ENCODE measurements at regions not wholly inside any gene's neighbourhood (a gene's known extent, or its start where the extent isn't known, plus 50 kb on each side); places are given as distances from the start of the nearest gene placed in this dataset.

DNA sequence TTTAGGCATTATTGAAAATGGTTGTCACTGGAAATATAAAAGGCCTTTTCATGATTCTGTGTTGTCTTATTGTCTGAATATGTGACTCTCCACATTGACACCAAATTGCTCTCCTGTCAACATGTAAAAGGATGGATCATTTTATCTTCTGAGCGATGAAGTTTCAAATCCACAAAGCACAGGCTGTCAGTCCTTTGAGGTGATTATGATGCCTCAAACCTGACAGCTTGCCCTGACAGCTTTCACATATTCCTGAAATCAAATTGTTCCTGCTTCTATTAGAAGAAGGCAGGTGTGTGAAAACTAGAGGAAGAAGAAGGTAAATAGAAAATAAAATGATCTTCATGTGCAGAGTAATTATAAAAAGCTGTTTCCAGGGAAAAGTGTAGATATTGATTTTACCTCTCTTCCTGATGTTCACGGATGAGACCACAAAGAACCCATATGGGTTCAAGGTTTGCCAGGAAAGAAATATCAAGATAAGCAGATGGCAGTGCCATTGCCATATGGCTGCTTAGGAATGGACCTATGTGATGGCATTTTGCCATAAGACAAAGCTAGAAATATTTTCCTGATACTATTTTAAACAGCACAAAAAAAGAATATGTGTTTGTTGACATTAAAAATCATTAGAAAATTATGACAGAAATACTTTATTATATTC, 1006.3 kb upstream of the AGA start:
- DNase-seq, result no peak

GRCh38 chr4:178450614-178451013, 1008.4 kb upstream of the AGA start:
- DNase-seq, result no peak

GRCh38 chr4:178453057-178453456, 1010.8 kb upstream of the AGA start:
- DNase-seq, result no peak

DNA sequence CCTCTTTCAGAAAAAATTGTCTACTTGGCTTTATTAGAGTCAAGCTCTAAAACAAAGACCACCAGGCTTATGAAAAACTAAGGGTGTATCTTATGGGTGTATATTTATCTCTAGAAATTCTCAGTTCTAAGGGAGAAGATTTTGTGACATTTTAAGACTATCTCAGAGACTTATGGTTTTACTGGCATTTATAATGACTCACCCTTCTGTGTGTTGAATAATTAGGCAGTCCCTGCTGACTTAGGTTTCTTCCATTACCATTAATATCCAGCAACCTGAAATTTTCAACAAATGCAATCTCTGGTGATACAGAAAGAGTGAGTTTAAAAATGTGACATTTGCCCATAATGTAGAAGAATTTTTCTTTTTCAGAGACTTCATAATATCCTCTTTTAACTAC, 1015.0 kb upstream of the AGA start:
- no peak for DNase-seq

DNA sequence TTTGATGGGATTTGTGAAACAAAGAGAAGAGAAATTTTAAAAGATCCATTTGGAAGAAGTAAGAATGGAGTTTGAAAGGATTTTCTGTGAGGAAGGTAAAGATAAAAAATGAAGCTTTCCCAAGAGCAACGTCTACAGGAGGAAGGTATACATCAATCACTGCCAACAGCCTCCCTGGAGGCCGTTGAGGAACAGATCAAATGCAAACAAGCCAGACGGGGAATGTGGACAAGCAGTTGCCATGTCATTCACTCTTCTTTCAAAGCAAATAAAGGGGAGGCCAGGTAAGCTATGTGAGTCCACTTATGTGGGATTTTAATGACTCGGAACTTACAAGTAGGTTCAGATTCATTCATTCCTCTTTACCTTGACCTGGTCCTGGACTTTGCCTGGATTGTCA, 1020.5 kb upstream of the AGA start:
- DNase-seq, result no peak

- no peak for DNase-seq
These were observed 1021.5 kb upstream of the AGA start for GRCh38 chr4:178463747-178464146.

DNA sequence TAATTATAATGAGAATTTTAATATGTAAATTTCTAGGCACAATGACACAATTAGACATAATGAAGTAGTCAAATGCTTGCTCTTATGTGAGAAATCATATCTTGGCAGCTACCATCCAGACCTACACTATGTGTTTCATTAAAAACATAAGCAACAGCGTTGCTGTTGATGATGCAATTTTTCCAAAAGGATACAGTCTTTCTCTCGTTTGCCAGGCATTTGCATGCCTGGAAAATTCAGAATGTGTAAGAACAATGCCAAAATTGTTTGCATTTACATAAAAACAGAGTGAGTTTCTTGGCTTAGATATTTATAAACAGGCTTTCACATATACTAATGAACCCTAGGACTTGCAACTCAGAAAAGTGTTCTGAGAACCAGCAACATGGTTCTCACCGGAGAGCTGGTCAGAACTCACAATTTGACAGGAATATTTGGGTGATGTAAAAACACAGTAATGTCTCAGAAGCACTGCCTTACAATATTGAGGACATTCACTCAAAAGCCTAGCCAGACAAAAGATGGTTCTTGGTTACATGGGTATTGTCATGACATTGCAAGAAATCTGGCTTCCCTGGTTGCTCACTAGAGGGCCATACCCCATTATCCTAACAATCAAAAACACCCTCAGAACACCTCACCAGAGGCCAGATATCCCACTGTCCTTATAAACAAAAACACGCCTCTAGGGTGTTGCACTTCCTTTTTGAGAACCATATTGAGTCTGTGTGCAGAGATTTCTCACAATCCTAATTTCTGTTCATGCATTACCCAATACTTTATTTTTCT, 1029.0 kb upstream of the AGA start:
- no peak for DNase-seq

GRCh38 chr4:178471994-178472393, 1029.8 kb upstream of the AGA start:
- DNase-seq, result no peak

DNA sequence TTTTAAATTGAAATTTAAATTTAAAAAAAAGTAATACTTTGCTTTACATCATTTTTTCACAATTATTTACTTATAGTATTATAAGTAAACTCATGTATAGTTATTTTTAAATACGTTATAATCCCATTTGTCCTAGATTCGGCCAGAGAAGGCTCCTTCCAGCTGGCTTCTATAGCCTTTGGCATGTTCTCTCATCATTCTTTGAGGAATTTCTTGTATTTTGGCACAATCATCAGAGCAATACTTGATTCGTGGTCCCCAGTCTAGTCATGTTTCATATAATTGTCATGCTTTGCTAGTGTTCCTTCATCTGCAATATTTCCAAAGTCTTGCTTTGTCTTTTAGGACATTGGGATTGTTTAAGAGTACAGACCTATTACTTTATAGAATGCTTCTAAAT, 1037.9 kb upstream of the AGA start:
- DNase-seq, result no peak

- DNase-seq, result no peak
These were observed 1038.6 kb upstream of the AGA start for GRCh38 chr4:178480881-178481280.

GRCh38 chr4:178481564-178481963, 1039.3 kb upstream of the AGA start:
- no peak for DNase-seq

GRCh38 chr4:178523038-178523437, 1080.8 kb upstream of the AGA start:
- DNase-seq, result no peak

DNA sequence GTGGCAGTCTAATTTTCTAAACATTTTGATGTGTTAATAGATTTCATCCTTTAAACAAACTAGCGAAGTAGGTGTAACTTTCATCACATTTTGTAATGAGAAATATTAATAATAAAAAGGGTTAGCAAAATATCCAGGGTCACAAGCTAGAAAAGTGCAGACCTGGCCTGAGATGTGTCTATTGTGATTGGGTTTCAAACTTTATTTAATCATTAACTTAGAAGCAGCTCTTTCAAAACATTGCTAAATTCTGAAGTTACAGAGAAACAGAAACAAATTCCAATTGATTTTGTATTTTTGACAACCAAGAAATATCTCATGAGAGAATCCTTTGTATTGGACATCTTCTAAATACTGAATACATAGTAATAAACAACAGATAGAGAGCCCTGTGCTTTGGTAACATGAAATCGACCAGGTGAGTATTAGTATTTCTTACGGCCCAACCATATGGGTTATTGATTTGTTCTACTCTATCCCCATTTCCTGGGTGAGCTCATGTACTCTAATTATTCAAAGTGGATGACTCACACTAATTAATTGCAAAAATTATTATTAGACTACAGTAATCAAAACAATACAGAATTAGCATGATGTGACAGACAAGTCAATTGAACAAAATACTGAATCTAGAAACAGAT, 1093.8 kb upstream of the AGA start:
- DNase-seq, result no peak

DNA sequence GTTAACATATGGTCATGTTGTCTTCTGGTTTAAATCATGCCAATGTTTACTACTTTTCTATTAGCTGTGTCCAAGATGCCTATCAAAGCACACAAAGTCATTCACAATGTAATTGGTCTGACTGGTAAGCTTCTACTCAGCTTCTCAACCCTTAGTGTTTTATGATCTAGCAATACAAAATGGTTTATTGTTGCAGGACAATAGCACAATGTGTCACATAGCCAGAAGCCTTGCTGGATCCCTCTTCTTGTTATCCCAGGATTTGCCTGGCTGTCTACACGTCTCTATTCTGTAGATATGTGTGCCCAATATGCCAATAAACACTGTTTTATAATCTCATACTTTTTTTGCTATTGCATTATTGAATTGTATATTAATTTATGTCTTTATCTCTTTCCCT, 1111.0 kb upstream of the AGA start:
- no peak for DNase-seq

GRCh38 chr4:178554352-178554751, 1112.1 kb upstream of the AGA start:
- no peak for DNase-seq

DNA sequence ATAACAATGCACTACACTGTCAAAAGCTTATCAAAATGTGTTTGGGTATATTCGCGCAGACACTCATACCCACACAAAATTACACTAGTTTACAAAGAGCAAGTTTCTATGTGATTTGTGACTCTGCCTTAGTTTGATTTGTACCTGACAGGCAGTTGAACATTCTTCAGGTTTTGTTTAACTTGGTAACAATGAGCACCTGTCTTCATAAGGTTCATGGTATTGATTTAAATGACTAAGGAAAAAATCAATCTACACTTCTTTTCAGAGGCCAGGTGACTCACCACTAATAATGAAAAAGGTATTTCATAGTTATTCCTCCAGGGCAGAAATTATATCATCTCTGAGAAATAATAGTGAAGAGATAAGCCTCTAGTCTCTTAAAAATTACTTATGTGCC, 1114.6 kb upstream of the AGA start:
- DNase-seq, result no peak

GRCh38 chr4:178577933-178578332, 1135.7 kb upstream of the AGA start:
- no peak for DNase-seq

DNA sequence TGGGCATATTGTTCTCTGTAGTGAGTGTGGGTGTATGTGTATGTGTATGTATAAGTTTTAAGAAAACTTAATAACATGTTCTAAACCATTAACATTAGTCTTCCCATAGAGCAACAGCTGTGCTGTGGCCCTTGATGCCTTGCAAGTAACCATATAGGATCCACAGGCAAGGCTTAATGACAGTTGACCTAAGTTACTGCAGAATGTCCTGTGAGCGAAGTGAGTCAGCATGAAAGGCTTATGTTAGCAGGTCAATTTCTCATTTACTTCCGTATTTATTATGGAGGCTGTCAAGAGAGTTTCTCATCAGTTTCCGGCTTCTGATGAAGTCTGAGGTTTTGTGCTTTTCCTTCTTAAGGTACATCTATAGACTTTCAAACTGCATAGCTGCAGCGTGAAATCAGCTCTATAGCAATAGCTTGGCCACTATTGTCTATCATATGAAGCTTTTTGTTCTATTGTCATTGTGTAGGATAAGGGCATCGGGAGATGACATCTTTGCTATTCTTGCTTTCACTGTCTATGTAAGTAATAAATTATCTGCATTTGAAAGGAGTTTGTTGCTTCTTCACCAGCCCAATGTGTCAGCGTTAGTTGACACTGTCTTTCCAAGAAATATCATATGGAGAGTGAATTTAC, 1153.4 kb upstream of the AGA start:
- DNase-seq, result no peak

GRCh38 chr4:178598672-178599071, 1156.4 kb upstream of the AGA start:
- DNase-seq, result no peak

GRCh38 chr4:178599521-178599920, 1157.3 kb upstream of the AGA start:
- no peak for DNase-seq

DNA sequence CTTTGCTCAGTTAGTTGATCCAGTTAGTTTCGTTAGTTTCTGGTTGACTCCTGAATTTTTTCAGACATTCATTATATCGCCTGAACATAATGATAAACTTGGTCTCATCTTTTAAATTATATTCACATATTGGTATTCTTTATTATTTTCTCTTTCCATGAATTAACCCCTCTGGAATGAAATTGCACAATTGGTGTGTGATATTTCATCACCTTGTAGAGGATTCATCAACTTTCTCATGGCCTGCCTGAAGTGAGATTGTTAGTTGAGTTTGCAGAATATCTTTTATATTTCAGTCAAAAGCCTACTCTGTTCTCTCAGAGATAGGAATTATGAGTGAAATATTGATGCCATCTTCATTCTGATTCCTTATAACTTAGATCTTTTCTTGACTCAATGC, 1160.6 kb upstream of the AGA start:
- DNase-seq, result no peak

- DNase-seq, result no peak
These were observed 1168.8 kb upstream of the AGA start for GRCh38 chr4:178611062-178611461.

DNA sequence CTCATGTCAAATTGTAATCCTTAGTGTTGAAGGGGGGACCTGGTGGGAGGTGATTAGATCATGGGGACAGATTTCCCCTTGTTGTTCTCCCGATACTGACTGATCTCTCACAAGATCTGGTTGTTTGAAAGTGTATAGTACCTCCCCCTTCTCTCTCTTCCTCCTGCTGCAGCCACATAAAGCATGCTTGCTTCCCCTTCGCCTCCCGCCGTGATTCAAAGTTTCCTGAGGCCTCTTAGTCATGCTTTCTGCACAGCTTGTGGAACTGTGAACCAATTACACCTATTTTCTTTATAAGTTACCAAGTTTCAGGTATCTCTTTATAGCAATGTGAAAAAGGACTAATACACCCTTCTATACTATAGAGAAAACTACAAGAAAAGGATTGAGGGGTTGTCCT, 1170.5 kb upstream of the AGA start:
- DNase-seq, result no peak

- no peak for DNase-seq
These were observed 1190.2 kb upstream of the AGA start for GRCh38 chr4:178632415-178632814.
